IMR-90 (cell line): ENCODE measurements at regions not wholly inside any gene's neighbourhood (a gene's known extent, or its start where the extent isn't known, plus 50 kb on each side); places are given as distances from the start of the nearest gene placed in this dataset.

ENCODE experiments used
- ATAC-seq: fragments of 200-7000 bp; cut with Tn5 transposase; 2 replicates; pipeline ENCODE4 v1.9.1; 2020; ENCODE audit warnings: low read depth, mild to moderate bottlenecking, moderate library complexity
- BruUV-seq: library from RNA; stranded (reverse); fragments of 400-500 nt; replicated peaks from 2 replicates; lab custom pipeline; 2021; lab: Mats Ljungman, UMichigan
- CTCF ChIA-PET: fragments of 300-600 bp; formaldehyde crosslinking; extraction: SDS; loops from one replicate; lab custom pipeline; 2021; ENCODE audit warnings: antibody characterized with exemption; lab: Yijun Ruan, JAX
- POLR2A ChIA-PET: fragments of 300-600 bp; sonication (Branson Sonifier 250); formaldehyde crosslinking; loops from one replicate; lab custom pipeline; 2022; ENCODE audit warnings: antibody characterized with exemption; ENCODE audit not compliant: unreplicated experiment; lab: Charles Lee
- DNase-seq: peaks from one replicate; pipeline ENCODE4 v3.0.0; 2013
- H2AFZ ChIP-seq: replicated peaks from 2 replicates; pipeline ENCODE3; 2013; ENCODE audit warnings: low read length, mild to moderate bottlenecking; ENCODE audit not compliant: poor library complexity
- H2AK5ac ChIP-seq: 2 replicates; pipeline ENCODE4 v1.6.1; 2013; ENCODE audit warnings: low read depth, low read length, inconsistent platforms
- H2AK9ac ChIP-seq: replicated peaks from 2 replicates; pipeline ENCODE3; 2013; ENCODE audit warnings: mild to moderate bottlenecking, low read depth, low read length, moderate library complexity; ENCODE audit not compliant: poor library complexity
- H2BK120ac ChIP-seq: 2 replicates; pipeline ENCODE4 v1.6.1; 2013; ENCODE audit warnings: low read depth, low read length, inconsistent platforms
- H2BK15ac ChIP-seq: 3 replicates; pipeline ENCODE4 v1.6.1; 2013; ENCODE audit warnings: low read depth, low read length, inconsistent platforms
- H2BK20ac ChIP-seq: 2 replicates; pipeline ENCODE4 v1.6.1; 2013; ENCODE audit warnings: low read depth, mild to moderate bottlenecking, inconsistent platforms, low read length, moderate library complexity
- H2BK5ac ChIP-seq: 2 replicates; pipeline ENCODE4 v1.6.1; 2013; ENCODE audit warnings: mild to moderate bottlenecking, low read depth, low read length, inconsistent platforms; ENCODE audit not compliant: poor library complexity, severe bottlenecking
- H3K14ac ChIP-seq: replicated peaks from 2 replicates; pipeline ENCODE4 v1.6.1; 2013; ENCODE audit warnings: low read depth, low read length, inconsistent platforms
- H3K18ac ChIP-seq: 2 replicates; pipeline ENCODE4 v1.6.1; 2013; ENCODE audit warnings: low read depth, low read length, control low read depth
- H3K23ac ChIP-seq: 2 replicates; pipeline ENCODE4 v1.6.1; 2013; ENCODE audit warnings: low read depth, low read length, inconsistent platforms
- H3K27ac ChIP-seq: 2 replicates; pipeline ENCODE4 v1.5.1; 2013; ENCODE audit warnings: mild to moderate bottlenecking, control low read depth, low read length; ENCODE audit not compliant: insufficient read depth
- H3K27me3 ChIP-seq: 2 replicates; pipeline ENCODE4 v1.6.1; 2013; ENCODE audit warnings: low read length; ENCODE audit not compliant: control insufficient read depth, insufficient read depth
- H3K36me3 ChIP-seq: 2 replicates; pipeline ENCODE4 v1.6.1; 2013; ENCODE audit warnings: low read length, mixed read lengths; ENCODE audit not compliant: control insufficient read depth, insufficient read depth
- H3K4ac ChIP-seq: 2 replicates; pipeline ENCODE4 v1.6.1; 2013; ENCODE audit warnings: low read depth, low read length, inconsistent platforms
- H3K4me1 ChIP-seq: 2 replicates; pipeline ENCODE4 v1.6.1; 2013; ENCODE audit warnings: low read length, mixed read lengths; ENCODE audit not compliant: control insufficient read depth, insufficient read depth
- H3K4me2 ChIP-seq: 2 replicates; pipeline ENCODE4 v1.6.1; 2013; ENCODE audit warnings: low read depth, mild to moderate bottlenecking, control low read depth, low read length, moderate library complexity
- H3K4me3 ChIP-seq: 2 replicates; pipeline ENCODE4 v1.5.1; 2013; ENCODE audit warnings: low read depth, mild to moderate bottlenecking, control low read depth, low read length, moderate library complexity; ENCODE audit not compliant: insufficient read depth
- H3K56ac ChIP-seq: 2 replicates; pipeline ENCODE4 v1.6.1; 2013; ENCODE audit warnings: low read length, inconsistent platforms; ENCODE audit not compliant: insufficient read depth; ENCODE audit errors: extremely low read depth
- H3K79me1 ChIP-seq, 2 experiments: 2 replicates each; pipeline ENCODE4 v1.6.1; 2013; ENCODE audit warnings: low read length in 2 of 2, inconsistent platforms in 1 of 2, low read depth in 1 of 2
- H3K9ac ChIP-seq: 2 replicates; pipeline ENCODE4 v1.6.1; 2013; ENCODE audit warnings: low read depth, low read length, control low read depth
- H3K9me1 ChIP-seq: 2 replicates; pipeline ENCODE4 v1.6.1; 2013; ENCODE audit warnings: low read length, inconsistent platforms; ENCODE audit not compliant: insufficient read depth
- H3K9me3 ChIP-seq: 2 replicates; pipeline ENCODE4 v1.6.1; 2013; ENCODE audit warnings: low read length; ENCODE audit not compliant: control insufficient read depth, insufficient read depth
- H4K20me1 ChIP-seq: 2 replicates; pipeline ENCODE4 v1.6.1; 2013; ENCODE audit warnings: low read length, inconsistent platforms; ENCODE audit not compliant: insufficient read depth
- H4K5ac ChIP-seq: 2 replicates; pipeline ENCODE4 v1.6.1; 2013; ENCODE audit warnings: mild to moderate bottlenecking, low read depth, low read length, control low read depth
- H4K8ac ChIP-seq, 2 experiments: 2 replicates each; pipeline ENCODE4 v1.6.1; 2013; ENCODE audit warnings: low read depth in 2 of 2, low read length in 2 of 2, control low read depth in 1 of 2, inconsistent platforms in 1 of 2
- H4K91ac ChIP-seq: 2 replicates; pipeline ENCODE4 v1.6.1; 2013; ENCODE audit warnings: low read depth, low read length, inconsistent platforms; ENCODE audit not compliant: insufficient read depth
- CEBPB ChIP-seq: IDR thresholded peaks from 2 replicates; pipeline ENCODE4 v1.6.1; 2012; ENCODE audit warnings: low read depth, low read length, improper control_type of control experiment
- CHD1 ChIP-seq: IDR thresholded peaks from 2 replicates; pipeline ENCODE4 v1.6.1; 2012; ENCODE audit warnings: low read depth, low read length, improper control_type of control experiment
- FOS ChIP-seq: fragments of 150-350 bp; IDR thresholded peaks from 2 replicates; pipeline ENCODE4 v1.6.1; 2016; ENCODE audit warnings: low read depth, low read length
- MAFK ChIP-seq: IDR thresholded peaks from 2 replicates; pipeline ENCODE4 v1.6.1; 2012; ENCODE audit warnings: low read depth, low read length, improper control_type of control experiment
- MAZ ChIP-seq: IDR thresholded peaks from 2 replicates; pipeline ENCODE4 v1.6.1; 2012; ENCODE audit warnings: low read depth, mild to moderate bottlenecking, low read length, improper control_type of control experiment, moderate library complexity, borderline replicate concordance
- MXI1 ChIP-seq: IDR thresholded peaks from 2 replicates; pipeline ENCODE4 v1.6.1; 2012; ENCODE audit warnings: low read depth, mild to moderate bottlenecking, low read length, moderate library complexity, borderline replicate concordance
- NFE2L2 ChIP-seq: fragments of 150-350 bp; IDR thresholded peaks from 2 replicates; pipeline ENCODE4 v1.6.1; 2016; ENCODE audit warnings: low read depth, mild to moderate bottlenecking, low read length
- POLR2A ChIP-seq: IDR thresholded peaks from 2 replicates; pipeline ENCODE4 v1.6.1; 2012; ENCODE audit warnings: mild to moderate bottlenecking, low read depth, low read length
- RAD21 ChIP-seq: IDR thresholded peaks from 2 replicates; pipeline ENCODE4 v1.6.1; 2012; ENCODE audit warnings: low read length, improper control_type of control experiment
- RCOR1 ChIP-seq: IDR thresholded peaks from 2 replicates; pipeline ENCODE4 v1.6.1; 2012; ENCODE audit warnings: mild to moderate bottlenecking, low read length, improper control_type of control experiment; ENCODE audit not compliant: insufficient replicate concordance
- RFX5 ChIP-seq: IDR thresholded peaks from 2 replicates; pipeline ENCODE4 v1.8.0; 2012; ENCODE audit warnings: low read depth, mild to moderate bottlenecking, low read length, moderate library complexity
- SMC3 ChIP-seq: fragments of 150-350 bp; IDR thresholded peaks from 2 replicates; pipeline ENCODE4 v1.6.1; 2016; ENCODE audit warnings: low read depth, mild to moderate bottlenecking, antibody characterized with exemption, low read length, moderate library complexity
- WGBS, 2 experiments: methylation state at CpG; one replicate each; pipeline versions ENCODE4 v1.1.5 to v1.1.7; 2013; ENCODE audit warnings: missing lambda C conversion rate in 2 of 2; ENCODE audit not compliant: insufficient read length in 1 of 2; ENCODE audit errors: extremely low coverage in 2 of 2; 5-methylcytosine and 5-hydroxymethylcytosine counted together
- dilution Hi-C: fragments of 300-500 bp; cut with HindIII; formaldehyde crosslinking; loops from one replicate; pipeline ENCODE4 v1.14.3; 2018; ENCODE audit warnings: low sequenced_read_pairs; ENCODE audit not compliant: unreplicated experiment
- in situ Hi-C: fragments of 300-500 bp; cut with MboI; formaldehyde crosslinking; loops from 3 replicates; pipeline ENCODE4 v1.14.3; 2019; ENCODE audit warnings: low sequenced_read_pairs, inconsistent platforms, mixed read lengths
- intact Hi-C: fragments of 100-400 bp; cut with micrococcal nuclease; formaldehyde crosslinking; loops from 2 replicates; pipeline ENCODE4 v1.10.0; 2022
- TF ChIP-seq, protein P1 (sequence below): fragments of 150-350 bp; IDR thresholded peaks from 2 replicates; pipeline ENCODE4 v1.6.1; 2017; ENCODE audit warnings: mild to moderate bottlenecking, antibody characterized with exemption, low read length, low read depth
- TF ChIP-seq, protein P2 (sequence below): conservative IDR thresholded peaks from 2 replicates; pipeline ENCODE4 v1.5.1; 2012; ENCODE audit warnings: mild to moderate bottlenecking, low read depth, low read length, improper control_type of control experiment
- TF ChIP-seq, protein P3 (sequence below): fragments of 150-350 bp; IDR thresholded peaks from 2 replicates; pipeline ENCODE4 v1.6.1; 2016; ENCODE audit warnings: low read depth, mild to moderate bottlenecking, low read length, moderate library complexity, borderline replicate concordance

GRCh38 chr1:199287206-199287605, 648.4 kb downstream of the PTPRC start:
- Histone ChIP-seq H3K18ac (no peak overlapping the region), H2BK120ac (no peak overlapping the region), H3K4ac (no peak overlapping the region), H2AFZ (no peak overlapping the region), H3K9me1 (no peaks in the 10 kb centered on the region), H3K4me1 (peaks cover 2% of the 10 kb centered on the region; the same call in 1 of the 2 replicates), H3K56ac (no peak overlapping the region), H2BK5ac (no peak overlapping the region), H4K5ac (no peak overlapping the region), H3K9ac (no peak overlapping the region), H3K79me1 (no peaks in the 10 kb centered on the region), H2AK9ac (no peak overlapping the region), H2BK15ac (no peak overlapping the region), H3K27me3 (no peaks in the 10 kb centered on the region), H3K23ac (no peak overlapping the region), H3K4me3 (no peak overlapping the region), H2AK5ac (no peak overlapping the region), H3K27ac (no peak overlapping the region), H4K8ac (no peak overlapping the region), H3K14ac (no peak overlapping the region), H3K9me3 (no peaks in the 10 kb centered on the region), H3K36me3 (no peaks in the 10 kb centered on the region), H4K91ac (no peak overlapping the region), H2BK20ac (no peak overlapping the region), H4K20me1 (no peaks in the 10 kb centered on the region), H3K4me2 (no peak overlapping the region)
- in situ Hi-C loops: no loop called here
- intact Hi-C loops: no loop called here
- dilution Hi-C loops: no loop called here
- ChIA-PET CTCF (no interaction called here), POLR2A (no interaction called here)
- BruUV-seq: no TSS peak
- WGBS, 2 experiments: no CpG with 5 or more reads among the region's 1 CpG
- no peak for DNase-seq
- ATAC-seq: no peak
- TF ChIP-seq RAD21: no peak
- no peak for TF ChIP-seq POLR2A
- TF ChIP-seq CEBPB: no peak
- TF ChIP-seq, protein P1, sequence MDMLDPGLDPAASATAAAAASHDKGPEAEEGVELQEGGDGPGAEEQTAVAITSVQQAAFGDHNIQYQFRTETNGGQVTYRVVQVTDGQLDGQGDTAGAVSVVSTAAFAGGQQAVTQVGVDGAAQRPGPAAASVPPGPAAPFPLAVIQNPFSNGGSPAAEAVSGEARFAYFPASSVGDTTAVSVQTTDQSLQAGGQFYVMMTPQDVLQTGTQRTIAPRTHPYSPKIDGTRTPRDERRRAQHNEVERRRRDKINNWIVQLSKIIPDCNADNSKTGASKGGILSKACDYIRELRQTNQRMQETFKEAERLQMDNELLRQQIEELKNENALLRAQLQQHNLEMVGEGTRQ: no peak
- no peak for TF ChIP-seq MXI1
- TF ChIP-seq RCOR1: no peak
- TF ChIP-seq NFE2L2: no peak
- TF ChIP-seq, protein P2, sequence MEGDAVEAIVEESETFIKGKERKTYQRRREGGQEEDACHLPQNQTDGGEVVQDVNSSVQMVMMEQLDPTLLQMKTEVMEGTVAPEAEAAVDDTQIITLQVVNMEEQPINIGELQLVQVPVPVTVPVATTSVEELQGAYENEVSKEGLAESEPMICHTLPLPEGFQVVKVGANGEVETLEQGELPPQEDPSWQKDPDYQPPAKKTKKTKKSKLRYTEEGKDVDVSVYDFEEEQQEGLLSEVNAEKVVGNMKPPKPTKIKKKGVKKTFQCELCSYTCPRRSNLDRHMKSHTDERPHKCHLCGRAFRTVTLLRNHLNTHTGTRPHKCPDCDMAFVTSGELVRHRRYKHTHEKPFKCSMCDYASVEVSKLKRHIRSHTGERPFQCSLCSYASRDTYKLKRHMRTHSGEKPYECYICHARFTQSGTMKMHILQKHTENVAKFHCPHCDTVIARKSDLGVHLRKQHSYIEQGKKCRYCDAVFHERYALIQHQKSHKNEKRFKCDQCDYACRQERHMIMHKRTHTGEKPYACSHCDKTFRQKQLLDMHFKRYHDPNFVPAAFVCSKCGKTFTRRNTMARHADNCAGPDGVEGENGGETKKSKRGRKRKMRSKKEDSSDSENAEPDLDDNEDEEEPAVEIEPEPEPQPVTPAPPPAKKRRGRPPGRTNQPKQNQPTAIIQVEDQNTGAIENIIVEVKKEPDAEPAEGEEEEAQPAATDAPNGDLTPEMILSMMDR: no peak
- TF ChIP-seq MAFK: no peak
- TF ChIP-seq CHD1: no peak
- no peak for TF ChIP-seq RFX5
- TF ChIP-seq, protein P3, sequence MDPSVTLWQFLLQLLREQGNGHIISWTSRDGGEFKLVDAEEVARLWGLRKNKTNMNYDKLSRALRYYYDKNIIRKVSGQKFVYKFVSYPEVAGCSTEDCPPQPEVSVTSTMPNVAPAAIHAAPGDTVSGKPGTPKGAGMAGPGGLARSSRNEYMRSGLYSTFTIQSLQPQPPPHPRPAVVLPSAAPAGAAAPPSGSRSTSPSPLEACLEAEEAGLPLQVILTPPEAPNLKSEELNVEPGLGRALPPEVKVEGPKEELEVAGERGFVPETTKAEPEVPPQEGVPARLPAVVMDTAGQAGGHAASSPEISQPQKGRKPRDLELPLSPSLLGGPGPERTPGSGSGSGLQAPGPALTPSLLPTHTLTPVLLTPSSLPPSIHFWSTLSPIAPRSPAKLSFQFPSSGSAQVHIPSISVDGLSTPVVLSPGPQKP: no peak
- TF ChIP-seq MAZ: no peak
- no peak for TF ChIP-seq SMC3
- TF ChIP-seq FOS: no peak
